ENCODE measurements at regions not wholly inside any gene's neighbourhood (a gene's known extent, or its start where the extent isn't known, plus 50 kb on each side); places are given as distances from the start of the nearest gene placed in this dataset.

- no peak overlapping the region for H3K27ac ChIP-seq
These were observed 225.1 kb downstream of the IDS start for GRCh38 chrX:149280011-149280410.

GRCh38 chrX:149275836-149276235, 229.3 kb downstream of the IDS start:
- H3K27ac ChIP-seq: no peak overlapping the region
- TF ChIP-seq CTCF (conservative IDR thresholded peaks at IDR 0.05): no peak

More at GRCh38 chrX:149280011-149280410, 225.1 kb downstream of the IDS start:
- TF ChIP-seq CTCF (conservative IDR thresholded peaks at IDR 0.05): no peak

GRCh38 chrX:149274516-149275105, 230.5 kb downstream of the IDS start:
- no peak for TF ChIP-seq CTCF (conservative IDR thresholded peaks at IDR 0.05)
- no peak overlapping the region for H3K27ac ChIP-seq

- H3K27ac ChIP-seq: no peak overlapping the region
- TF ChIP-seq CTCF (conservative IDR thresholded peaks at IDR 0.05): no peak
These were observed 232.2 kb downstream of the IDS start for GRCh38 chrX:149272690-149273463.

GRCh38 chrX:149267878-149268813, 237.0 kb downstream of the IDS start:
- TF ChIP-seq CTCF (conservative IDR thresholded peaks at IDR 0.05): no peak
- H3K27ac ChIP-seq: no peak overlapping the region

- TF ChIP-seq CTCF (conservative IDR thresholded peaks at IDR 0.05): no peak
- no peak overlapping the region for H3K27ac ChIP-seq
These were observed 243.0 kb downstream of the IDS start for GRCh38 chrX:149262086-149262485.

GRCh38 chrX:149259241-149259640, 245.9 kb downstream of the IDS start:
- TF ChIP-seq CTCF (conservative IDR thresholded peaks at IDR 0.05): no peak
- no peak overlapping the region for H3K27ac ChIP-seq
